ENCODE measurements at regions not wholly inside any gene's neighbourhood (a gene's known extent, or its start where the extent isn't known, plus 50 kb on each side); places are given as distances from the start of the nearest gene placed in this dataset.

GRCh38 chr5:158466191-158466590, 607.2 kb upstream of the CLINT1 start:
- TF ChIP-seq CTCF (optimal IDR thresholded peaks at IDR 0.05 in 1 of 3, IDR thresholded peaks at IDR 0.05 in 1 of 3, conservative IDR thresholded peaks at IDR 0.05 in 1 of 3; ENCODE audit: extremely low read depth in 1 of 3, insufficient read depth in 2 of 3, low read length in 3 of 3), result no peak
- no peak for TF ChIP-seq EZH2 (IDR thresholded peaks at IDR 0.05; ENCODE audit: low read length)

Data from keratinocyte (primary cell).